Brain microvascular endothelial cell (primary cell): ENCODE measurements at regions not wholly inside any gene's neighbourhood (a gene's known extent, or its start where the extent isn't known, plus 50 kb on each side); places are given as distances from the start of the nearest gene placed in this dataset.
"Not testable (repeated sequence)": the region's sequence is repeated elsewhere in the genome, so short reads cannot be mapped to it uniquely, and the experiment has no call there.

Source experiments
- DNase-seq: peaks from one replicate; pipeline ENCODE4 v3.0.0-alpha.2; 2020
- H3K27ac ChIP-seq: fragments of 250-450 bp; sonication (Bioruptor Pico); 2 replicates; pipeline ENCODE4 v1.5.1; 2020; ENCODE audit warnings: mild to moderate bottlenecking, moderate library complexity
- H3K27me3 ChIP-seq: fragments of 250-450 bp; sonication (Bioruptor Pico); replicated peaks from 2 replicates; pipeline ENCODE4 v1.5.1; 2020; ENCODE audit warnings: mild to moderate bottlenecking
- H3K36me3 ChIP-seq: fragments of 250-450 bp; sonication (Bioruptor Pico); replicated peaks from 2 replicates; pipeline ENCODE4 v1.5.1; 2020; ENCODE audit warnings: mild to moderate bottlenecking
- H3K4me3 ChIP-seq: 2 replicates; pipeline ENCODE4 v1.5.1; 2011; ENCODE audit warnings: low read depth, mild to moderate bottlenecking, control low read depth, low read length, moderate library complexity
- in situ Hi-C: cut with HindIII; loops from 2 replicates; pipeline ENCODE4 v1.10.0; 2017; ENCODE audit warnings: low sequenced_read_pairs, low pct_ligation_motif_present
- TF ChIP-seq, protein P1 (sequence below): IDR thresholded peaks from 2 replicates; pipeline ENCODE4 v1.5.1; 2011; ENCODE audit warnings: low read depth, mild to moderate bottlenecking, moderate library complexity, low read length, control low read depth, inconsistent platforms; ENCODE audit errors: missing control alignments

DNA sequence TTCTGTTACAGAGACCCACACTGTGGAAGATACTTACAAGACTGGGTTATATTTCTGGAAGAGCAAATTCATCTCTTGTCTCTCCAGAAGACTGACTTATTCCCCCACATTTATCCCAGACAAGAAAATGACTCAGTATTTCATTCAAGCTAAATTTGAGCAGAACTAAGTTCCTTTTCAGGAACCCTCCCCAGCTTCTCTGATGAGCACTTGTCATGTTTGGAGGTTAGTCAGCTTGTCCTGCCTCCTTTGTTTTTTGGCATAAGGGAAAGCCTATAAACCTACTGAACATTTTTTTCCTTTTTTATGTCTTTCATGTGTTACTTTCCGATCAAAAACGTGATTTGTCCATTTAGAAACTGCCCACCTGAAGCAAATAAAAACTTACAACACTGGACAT, 198.0 kb downstream of the C16orf95 start:
- Histone ChIP-seq H3K27me3 (no peaks in the 10 kb centered on the region), H3K4me3 (no peak overlapping the region), H3K27ac (no peak overlapping the region), H3K36me3 (no peaks in the 10 kb centered on the region)
- TF ChIP-seq, protein P1, sequence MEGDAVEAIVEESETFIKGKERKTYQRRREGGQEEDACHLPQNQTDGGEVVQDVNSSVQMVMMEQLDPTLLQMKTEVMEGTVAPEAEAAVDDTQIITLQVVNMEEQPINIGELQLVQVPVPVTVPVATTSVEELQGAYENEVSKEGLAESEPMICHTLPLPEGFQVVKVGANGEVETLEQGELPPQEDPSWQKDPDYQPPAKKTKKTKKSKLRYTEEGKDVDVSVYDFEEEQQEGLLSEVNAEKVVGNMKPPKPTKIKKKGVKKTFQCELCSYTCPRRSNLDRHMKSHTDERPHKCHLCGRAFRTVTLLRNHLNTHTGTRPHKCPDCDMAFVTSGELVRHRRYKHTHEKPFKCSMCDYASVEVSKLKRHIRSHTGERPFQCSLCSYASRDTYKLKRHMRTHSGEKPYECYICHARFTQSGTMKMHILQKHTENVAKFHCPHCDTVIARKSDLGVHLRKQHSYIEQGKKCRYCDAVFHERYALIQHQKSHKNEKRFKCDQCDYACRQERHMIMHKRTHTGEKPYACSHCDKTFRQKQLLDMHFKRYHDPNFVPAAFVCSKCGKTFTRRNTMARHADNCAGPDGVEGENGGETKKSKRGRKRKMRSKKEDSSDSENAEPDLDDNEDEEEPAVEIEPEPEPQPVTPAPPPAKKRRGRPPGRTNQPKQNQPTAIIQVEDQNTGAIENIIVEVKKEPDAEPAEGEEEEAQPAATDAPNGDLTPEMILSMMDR, result no peak
- no peak for DNase-seq
- in situ Hi-C loops, result no loop called here

DNA sequence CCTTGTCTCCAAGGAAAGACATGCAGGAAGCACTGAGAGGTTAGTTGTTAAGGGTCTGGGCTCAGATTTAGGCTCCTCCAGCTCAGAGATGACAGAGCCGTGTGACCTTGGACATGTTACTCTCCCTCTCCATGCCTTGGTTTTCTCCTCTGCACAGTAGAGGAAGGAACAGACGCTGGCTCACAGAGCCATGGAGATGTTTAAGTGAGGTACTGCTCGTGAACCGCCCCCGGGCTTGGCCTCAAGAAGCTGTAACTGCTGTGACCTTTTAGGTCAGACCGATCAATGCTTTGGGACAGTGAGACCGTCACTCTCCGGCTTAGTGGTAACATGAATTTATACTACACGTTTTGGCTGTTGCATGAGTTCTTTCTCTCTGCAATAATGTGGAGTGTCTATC, 197.4 kb downstream of the C16orf95 start:
- no peak overlapping the region for H3K4me3 ChIP-seq
- no peak for DNase-seq
- H3K36me3 ChIP-seq, result no peaks in the 10 kb centered on the region
- in situ Hi-C loops, result no loop called here
- no peak overlapping the region for H3K27ac ChIP-seq
- TF ChIP-seq, protein P1, result no peak
- H3K27me3 ChIP-seq, result no peaks in the 10 kb centered on the region

DNA sequence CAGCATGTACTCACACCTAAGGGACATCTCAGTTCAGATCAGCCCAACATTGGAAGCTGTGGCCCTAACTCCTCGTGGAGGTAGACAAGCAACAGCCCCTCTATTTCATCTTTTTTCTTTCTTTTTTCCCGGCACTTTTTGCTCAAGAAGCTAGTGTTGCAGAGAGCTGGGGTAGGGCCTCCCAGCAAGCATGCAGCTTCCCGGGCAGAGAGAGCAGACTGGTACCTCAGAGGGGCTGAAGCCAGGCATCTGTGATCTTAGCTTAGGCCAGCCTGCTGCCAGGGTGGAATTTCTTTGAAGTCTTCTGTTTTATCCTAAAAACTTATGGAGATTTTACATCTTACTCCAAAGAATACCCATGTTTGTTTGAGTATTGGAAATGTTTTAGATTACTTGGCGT, 195.4 kb downstream of the C16orf95 start:
- in situ Hi-C loops, result no loop called here
- no peak for DNase-seq
- Histone ChIP-seq H3K36me3 (no peaks in the 10 kb centered on the region), H3K27ac (no peak overlapping the region), H3K4me3 (no peak overlapping the region), H3K27me3 (no peaks in the 10 kb centered on the region)
- TF ChIP-seq, protein P1, result no peak

DNA sequence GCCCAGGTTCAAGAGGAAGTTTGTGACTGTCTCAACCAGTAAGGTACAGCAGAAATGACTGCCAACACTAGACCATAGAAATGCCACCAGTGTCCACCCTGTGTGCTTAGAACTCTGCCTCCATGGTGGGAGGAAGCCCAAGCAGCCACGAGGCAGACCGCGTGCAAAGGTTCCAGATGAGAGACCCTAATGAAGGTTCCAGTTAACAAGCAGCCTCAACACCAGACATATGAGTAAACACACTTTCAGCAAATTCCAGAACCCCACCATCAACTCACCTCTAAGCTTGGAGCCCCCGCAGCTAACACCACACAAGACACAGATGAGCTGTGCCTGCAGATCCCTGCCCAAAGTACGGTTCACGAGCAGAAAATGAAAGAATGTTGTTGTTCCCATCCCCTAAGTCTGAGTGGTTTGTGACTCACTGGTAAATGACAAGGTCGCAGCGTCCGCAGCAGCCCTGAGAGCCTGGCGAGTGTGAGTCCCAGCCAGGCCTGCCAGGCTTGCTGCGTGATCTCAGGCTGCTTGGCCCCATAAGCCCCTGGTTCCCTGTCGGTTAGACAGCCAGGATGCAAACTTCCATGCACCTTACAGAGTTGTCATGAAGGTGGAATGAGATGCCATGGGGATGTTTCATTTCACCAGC, 193.7 kb downstream of the C16orf95 start:
- Histone ChIP-seq H3K4me3 (no peak overlapping the region), H3K27ac (no peak overlapping the region), H3K27me3 (no peaks in the 10 kb centered on the region), H3K36me3 (no peaks in the 10 kb centered on the region)
- TF ChIP-seq, protein P1, result no peak
- in situ Hi-C loops, result no loop called here
- DNase-seq, result peak; percentile 68

DNA sequence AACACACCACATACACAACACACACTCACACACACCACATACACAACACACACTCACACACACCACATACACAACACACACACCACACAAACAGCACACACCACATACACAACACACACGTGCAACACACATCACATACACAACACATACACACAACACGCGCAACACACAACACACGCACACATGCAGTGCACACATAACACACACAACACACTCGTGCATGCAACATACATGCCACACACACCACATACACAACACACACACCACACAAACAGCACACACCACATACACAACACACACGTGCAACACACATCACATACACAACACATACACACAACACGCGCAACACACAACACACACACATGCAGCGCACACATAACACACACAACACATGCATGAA, 192.8 kb downstream of the C16orf95 start:
- in situ Hi-C loops, H3K27ac ChIP-seq, H3K4me3 ChIP-seq, DNase-seq, H3K27me3 ChIP-seq, H3K36me3 ChIP-seq: not testable (repeated sequence)

DNA sequence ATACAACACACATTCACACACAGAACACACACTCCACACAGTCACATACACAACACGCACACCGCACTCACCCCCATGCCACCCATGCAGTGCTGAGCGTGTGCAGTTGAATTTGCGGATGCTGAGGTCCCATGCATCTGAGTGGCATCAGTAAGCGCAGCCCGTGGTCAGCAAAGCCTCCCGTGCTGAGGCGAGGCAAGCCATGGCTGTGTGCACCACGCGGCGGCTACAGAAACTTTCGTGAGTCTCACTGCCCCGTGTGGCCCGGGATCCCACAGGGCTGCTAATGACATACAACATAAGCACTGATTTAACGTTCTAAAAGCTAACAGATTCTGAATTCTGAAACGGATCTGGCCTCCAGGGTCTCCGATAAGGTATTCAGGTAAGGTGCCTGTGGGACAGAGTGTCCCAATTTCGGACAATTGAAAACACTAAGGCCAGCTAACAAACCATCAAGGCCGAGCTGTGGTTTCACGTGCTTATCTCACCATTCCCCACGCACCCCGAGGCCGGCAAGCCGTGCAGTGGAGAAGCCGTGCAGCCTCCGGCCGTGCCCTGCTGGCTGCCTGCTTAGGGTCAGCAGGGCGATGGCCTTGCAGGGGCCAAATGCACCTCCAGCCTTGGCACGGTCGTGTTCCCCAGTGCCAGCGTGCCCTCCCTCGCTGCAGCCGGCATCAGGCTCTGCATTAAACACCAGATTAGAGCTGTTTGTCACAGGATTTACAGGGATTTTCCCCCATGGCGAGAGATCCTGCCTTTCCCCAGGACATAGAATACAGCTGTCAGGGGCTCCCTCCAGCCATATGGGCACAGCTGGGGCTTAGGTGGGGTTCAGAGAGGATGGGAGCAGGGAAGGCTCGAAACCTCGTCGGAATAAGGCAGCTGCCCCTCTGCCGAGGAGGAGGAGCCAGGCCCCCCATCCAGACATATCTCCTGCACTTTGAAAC, 191.7 kb downstream of the C16orf95 start:
- H3K36me3 ChIP-seq, result no peaks in the 10 kb centered on the region
- TF ChIP-seq, protein P1, result no peak
- no peaks in the 10 kb centered on the region for H3K27me3 ChIP-seq
- no peak for DNase-seq
- in situ Hi-C loops, result no loop called here
- no peak overlapping the region for H3K27ac ChIP-seq
- H3K4me3 ChIP-seq, result no peak overlapping the region
